ENCODE measurements at regions not wholly inside any gene's neighbourhood (a gene's known extent, or its start where the extent isn't known, plus 50 kb on each side); places are given as distances from the start of the nearest gene placed in this dataset.
"Not testable (repeated sequence)": the region's sequence is repeated elsewhere in the genome, so short reads cannot be mapped to it uniquely, and the experiment has no call there.

DNA sequence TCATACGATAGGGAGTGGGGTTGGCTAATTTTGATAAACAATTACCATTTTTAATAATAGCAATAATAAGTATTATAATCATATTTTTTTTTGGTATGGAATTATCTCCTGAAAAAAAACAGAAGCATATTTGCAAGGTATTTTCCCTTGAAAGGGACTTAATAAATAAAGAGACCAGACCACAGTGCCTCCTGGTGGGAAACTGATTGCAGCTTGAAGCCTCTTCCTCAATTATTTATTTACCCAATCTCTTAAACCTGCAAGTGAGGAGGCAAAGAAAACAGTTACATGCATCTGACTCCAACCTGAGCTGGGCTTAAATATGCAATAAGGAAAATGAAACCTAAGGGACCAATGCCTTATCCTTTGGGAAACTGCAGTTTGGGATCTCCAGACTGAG, 388.1 kb upstream of the ACO1 start:
- no peak for DNase-seq (ENCODE audit: low read depth)

DNA sequence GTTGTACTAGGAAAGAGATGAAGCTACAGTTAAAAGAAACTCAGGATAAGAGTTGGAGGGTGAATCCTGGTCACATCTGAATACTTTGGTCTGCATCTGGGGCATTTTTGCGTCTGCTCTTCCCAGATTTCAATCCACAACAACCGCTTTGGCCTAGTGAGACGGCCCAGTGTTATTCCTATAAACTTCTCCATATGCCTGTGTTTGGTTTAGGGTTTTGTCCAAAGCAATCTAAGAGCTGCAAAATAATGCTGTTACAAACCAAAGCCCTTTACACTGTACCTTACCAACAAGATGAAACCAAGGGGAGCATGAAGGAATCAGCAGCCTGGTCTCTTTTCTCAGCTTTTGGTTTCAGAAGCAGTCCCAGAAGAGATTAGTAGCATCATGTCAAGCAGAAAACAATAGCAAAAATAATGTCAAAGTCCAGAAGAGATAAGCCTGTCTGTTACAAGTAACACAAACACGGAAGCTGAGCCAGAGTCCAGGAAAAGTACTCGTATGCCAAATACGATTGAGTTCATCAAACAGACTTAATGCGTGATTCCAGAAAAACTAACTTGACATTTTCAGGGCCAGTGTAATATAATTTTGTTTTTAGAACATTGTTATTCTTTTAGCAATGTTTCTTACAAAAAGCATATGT, 379.9 kb upstream of the ACO1 start:
- no peak for DNase-seq (ENCODE audit: low read depth)

DNA sequence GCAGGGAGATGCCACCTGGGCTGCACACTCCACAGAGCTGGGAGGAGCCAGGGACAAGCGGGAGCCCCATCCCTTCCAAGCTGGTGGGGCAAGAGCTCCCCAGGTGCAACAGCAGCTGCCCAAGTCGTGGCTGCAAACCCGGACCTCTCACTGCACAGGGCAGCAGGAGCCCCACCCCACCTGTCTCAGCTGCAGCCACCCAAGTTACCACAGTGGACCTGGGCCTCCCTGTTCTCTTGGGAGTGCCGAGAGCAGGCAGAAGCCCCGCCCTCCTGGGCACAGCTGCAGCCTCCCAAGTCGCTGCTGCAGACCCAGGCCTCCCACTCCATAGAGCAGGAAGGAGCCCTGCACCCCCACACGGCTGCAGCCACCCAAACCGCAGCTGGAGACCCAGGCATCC, 374.1 kb upstream of the ACO1 start:
- no peak for DNase-seq (ENCODE audit: low read depth)

DNA sequence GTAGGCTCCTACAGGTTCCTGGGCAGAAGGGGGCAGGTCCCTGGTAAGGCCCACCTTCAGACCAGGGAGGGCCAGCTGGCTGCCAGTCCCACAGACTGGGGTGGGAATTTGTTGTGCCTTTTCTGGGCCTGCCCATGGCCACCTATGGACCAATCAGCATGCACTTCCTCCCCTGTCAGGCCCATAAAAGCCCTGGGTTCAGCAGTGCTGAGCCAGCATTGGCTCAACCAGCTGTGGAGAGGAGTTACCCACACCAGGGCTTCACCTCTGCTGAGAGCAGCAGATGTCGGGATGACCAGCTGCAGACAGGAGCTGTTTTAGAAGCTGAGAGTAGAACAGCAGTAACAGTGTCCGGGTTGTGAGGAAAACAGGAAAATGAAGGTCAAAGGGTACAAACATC, 373.4 kb upstream of the ACO1 start:
- no peak for DNase-seq (ENCODE audit: low read depth)

DNA sequence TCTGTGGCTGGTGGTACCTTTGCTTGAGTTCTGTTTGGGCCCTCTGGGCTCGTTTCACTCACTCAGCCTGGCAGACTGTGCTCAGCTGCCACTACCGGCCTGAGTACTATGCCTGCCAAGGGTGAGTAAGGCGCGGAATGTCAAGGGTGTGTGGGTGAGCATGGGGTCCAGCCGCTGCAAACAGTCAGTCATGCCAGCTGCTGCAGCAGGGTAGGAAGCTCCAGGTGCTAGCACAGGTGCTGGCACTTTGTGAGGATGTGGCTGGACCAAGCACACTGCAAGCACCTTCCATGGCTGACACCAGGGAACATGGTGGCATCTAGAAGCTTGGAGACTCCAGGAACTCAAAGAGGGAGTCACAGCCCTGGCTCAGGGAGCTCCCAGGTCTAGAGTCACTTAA, 368.6 kb upstream of the ACO1 start:
- DNase-seq (ENCODE audit: low read depth): no peak

DNA sequence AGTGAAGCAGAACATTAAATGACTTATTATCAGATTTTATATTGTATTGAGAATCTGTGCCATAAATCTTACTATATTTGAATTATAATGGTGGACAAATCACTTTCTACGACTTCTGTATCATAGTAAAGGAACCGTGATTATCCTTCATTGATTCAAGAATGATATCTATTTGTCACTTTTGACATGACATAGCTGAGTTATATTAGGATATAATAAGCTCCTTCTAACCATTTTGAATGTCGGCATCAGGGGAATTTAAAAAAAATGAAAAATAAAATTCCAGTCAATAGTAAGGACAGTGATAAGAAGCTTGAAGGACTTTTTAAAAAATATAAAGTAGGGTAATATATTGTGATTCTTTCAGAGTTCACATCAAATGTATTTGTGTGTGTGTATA, 338.9 kb upstream of the ACO1 start:
- DNase-seq (ENCODE audit: low read depth): no peak

DNA sequence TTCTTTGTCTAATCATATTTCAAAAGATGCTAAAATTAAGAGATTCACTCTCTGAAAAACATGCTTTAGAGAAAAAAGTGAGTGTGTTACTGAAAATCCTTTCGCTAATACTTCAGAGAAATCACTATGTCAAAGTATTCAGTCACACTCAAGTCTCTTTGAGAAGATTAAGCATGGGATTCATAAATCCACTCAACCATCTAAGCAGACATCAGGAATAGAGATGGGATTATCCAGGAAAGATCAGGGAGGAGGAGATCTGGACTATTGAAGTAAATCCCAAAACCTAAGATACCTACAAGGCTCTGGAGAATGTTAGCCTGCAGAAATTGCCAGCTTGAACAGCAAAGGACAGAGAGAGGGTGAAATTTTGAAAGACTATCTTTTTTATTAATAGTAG, 317.2 kb upstream of the ACO1 start:
- no peak for DNase-seq (ENCODE audit: low read depth)

DNA sequence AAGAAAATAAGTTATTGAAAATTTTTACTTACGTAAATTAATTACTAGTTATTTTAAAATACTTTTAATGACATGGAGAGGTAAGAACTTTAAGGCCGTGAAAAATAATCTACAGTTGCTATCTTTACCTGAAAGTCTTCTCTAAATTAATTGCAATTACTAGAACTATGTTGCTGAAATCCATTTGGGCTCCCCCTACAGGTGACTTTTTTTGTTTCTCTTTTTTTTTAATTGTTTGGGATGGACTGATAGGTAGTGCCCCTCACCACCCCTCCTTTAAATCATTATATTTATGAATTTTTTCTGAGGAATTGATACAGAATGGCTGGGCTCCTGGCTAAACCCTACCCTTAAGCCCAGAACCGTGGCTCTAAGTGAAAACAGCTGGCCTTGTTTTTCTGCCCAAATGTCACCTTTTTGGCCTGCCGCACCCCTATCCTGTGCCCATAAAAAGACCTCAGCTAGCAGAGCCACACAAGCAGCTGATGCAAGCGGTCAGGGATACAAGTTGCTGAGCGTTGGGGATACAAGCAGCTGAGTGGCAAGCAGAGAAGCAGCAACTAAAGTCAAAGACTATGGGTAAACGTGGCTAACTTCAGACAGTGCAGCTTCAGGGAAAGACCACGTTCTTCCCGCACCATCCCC, 315.2 kb upstream of the ACO1 start:
- no peak for DNase-seq (ENCODE audit: low read depth)

DNA sequence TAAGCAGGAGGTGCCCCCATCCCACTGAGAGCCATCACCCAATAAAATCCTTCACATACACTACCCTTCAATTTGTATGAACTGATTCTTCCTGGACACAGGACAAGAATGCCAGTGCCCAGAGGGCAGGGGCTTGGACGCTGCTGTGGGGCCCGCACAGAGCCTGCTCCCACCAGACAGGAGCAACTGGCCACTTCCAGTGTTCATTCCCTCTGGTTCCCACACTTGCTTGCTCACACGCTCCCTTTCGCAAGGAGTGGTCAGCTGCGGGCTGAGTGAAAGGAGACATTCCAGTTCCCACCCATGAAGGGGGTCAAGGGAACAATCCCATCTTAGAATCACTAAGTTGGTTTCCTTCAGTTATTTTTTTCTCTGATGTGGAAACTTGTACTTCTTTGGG, 314.5 kb upstream of the ACO1 start:
- no peak for DNase-seq (ENCODE audit: low read depth)

DNA sequence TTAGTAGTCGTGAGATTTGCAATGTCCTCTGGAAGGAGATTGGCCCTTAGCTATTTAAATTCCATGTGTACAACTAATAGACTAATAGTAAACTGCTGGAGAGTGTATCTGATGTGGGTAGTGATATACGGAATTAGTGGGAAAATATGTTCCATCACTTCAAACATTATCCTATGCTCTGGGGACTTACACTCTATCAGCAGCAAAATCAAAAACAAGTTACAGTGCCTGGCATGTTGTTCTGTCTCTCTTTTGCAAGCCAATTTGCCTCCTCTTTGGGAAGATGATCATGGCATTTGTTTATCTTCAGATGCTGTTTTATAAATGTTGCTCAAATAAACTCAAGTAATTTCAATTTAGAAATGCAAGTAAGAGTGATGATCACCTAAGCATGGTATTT, 311.9 kb upstream of the ACO1 start:
- no peak for DNase-seq (ENCODE audit: low read depth)

DNA sequence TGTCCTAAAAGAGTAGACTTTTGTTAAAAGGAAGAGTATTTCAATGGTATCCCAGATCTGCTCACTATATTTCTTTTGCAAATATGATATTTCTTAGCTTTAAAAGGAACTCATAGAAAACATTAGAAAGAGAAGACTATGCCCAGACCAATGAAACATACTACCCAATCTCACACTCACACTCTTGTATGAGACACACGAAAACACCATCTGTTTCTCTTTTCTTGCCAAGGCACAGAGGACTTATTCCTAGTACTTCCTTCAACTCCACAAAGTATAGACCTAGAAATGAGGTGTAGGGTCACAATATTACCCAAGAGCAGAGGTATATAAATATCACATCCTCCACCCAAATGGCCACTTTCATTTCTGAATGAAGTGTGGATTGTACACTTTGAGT, 292.4 kb upstream of the ACO1 start:
- DNase-seq (ENCODE audit: low read depth): no peak

DNA sequence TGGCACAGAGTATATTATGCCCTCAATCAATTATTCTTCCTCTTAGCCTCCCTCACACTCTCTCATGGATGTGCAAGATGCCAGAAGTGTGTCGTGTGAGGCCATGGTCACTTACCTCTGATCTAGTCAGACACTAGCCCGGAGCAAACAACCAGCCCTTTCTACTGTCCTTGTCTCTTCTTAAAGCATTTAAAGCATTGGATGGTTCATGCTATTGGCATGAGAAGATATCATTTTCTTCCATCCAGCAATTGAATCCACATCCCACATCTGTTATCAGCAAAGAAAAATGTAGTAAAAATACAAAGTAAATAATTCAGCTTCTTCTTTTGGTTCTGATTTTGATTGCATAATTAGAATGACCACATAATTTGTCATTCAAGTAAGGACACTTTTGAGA, 267.2 kb upstream of the ACO1 start:
- DNase-seq (ENCODE audit: low read depth): no peak

DNA sequence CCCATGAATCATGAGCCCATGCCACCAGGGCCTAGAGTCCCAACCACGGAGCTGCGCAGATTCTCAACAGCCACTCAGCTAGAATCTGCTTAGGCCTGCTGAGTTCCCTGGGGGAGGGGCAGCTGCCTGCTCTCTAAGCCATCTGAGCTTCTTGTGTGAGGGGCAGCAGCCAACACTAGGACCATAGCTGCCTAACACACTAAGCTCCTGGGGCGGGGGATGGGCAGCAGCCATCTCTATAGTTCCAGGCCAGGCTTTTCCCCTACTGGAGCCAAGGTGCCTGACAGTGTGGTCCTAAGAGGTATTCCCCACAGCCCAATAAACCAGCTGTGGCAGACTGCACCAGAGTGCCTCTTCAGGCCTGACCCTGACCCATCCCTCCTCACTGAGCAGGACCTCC, 255.9 kb upstream of the ACO1 start:
- no peak for DNase-seq (ENCODE audit: low read depth)

DNA sequence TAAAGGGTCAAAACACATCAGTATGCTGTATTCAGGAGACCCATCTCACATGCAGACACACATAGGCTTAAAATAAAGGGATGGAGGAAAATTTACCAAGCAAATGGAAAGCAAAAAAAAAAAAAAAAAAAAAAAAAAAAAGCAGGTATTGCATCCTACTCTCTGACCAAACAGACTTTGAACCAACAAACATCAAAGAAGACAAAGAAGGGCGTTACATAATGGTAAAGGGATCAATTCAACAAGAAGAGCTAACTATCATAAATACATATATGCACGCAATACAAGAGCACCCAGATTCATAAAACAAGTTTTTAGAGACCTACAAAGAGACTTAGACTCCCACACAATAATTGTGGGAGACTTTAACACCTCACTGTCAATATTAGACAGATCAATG, 253.7 kb upstream of the ACO1 start:
- DNase-seq (ENCODE audit: low read depth): not testable (repeated sequence)

DNA sequence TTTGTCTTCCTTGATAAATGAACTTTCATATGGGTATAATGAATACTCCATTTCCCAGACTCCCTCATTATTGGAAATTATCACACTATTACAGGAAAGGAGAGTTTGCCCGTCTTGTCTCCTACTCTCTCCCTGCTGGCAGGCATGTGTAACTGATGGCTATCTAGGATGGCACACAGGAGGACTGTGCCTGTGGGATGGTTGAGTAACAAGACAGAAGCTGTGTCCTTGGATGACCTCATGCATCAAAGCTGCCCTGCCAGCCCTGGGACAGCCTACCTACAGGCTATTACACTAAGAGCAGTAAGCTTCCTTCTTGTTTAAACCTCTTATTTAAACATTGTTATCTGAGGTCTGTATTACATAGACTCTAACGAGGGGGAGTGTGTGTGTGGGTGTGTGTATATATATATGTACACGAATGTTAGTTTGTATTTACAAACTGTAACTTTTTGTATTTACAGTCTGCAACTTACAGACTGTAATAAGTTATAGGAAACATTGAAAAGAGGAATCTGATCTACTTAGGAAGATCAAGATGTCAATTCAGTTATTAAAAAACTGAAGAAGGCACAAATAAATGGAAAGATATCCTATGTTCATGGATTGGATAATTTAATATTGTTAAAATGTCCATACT, 247.6 kb upstream of the ACO1 start:
- no peak for DNase-seq (ENCODE audit: low read depth)

DNA sequence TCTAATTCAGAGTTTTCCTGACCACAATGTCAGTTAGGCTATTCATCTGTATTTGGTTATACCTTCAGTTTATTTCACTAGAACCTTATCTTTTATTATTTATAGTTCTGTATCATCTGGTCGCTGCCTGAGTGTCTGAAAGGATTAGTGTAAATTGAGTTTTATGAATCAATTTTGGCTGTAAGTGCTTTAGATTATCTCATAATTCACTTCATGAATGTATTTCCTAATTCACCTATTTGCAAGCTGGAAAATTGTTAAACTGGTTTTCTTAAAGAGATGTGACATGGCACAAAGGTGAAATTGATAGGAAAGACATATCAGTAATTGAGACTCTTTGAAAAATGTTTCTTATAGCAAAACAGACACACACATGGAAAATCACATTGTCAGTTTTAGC, 242.4 kb upstream of the ACO1 start:
- no peak for DNase-seq (ENCODE audit: low read depth)

DNA sequence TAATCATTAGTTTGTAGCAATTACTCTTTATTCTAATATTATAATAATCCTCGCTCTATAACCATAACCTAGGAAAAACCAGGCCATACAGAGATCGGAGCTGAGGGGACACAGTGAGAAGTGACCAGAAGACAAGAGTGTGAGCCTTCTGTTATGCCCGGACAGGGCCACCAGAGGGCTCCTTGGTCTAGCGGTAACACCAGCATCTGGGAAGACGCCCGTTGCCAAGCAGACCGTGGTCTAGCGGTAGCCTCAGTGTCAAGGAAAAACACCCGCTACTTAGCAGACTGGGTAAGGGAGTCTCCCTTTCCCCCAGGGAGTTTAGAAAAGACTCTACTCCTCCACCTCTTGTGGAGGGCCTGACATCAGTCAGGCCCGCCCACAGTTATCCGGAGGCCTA, 235.9 kb upstream of the ACO1 start:
- DNase-seq (ENCODE audit: low read depth): not testable (repeated sequence)

DNA sequence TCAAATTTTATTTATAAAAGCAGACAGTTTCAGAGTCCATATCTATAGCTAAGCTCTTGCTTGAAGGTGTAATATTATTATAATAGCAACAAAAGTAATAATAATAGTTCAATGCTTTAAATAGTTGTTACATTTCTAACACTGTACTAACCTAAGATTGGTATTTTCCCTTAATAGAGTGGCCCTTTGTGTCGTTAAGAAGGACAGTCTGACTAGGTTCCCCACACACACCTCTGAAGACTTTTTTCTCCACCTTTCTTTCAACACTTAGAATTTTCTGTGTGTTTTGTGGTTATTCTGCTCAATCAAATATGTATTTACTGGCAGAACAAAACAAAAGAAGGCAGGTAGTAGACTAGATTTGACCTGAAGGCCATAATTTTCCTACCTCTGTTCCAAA, 223.2 kb upstream of the ACO1 start:
- DNase-seq (ENCODE audit: low read depth): no peak

DNA sequence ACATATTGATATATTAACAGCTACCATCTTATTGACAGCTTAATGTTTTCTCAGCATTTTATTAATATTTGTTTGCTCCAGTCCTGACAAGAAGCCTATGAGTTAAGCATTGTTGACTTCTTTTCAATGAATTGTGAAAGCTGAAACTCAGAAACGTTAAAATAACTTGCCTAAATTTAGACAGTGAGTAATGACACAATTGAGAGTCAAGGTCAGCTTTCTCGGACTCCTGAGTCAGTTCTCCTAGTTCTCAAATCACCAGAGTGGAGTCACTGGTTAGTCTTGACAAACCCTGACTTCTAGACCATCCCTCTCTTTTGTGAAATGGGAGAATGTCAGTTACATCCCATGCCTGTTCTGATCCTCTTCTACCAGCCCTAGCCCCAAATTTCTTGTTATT, 222.7 kb upstream of the ACO1 start:
- DNase-seq (ENCODE audit: low read depth): no peak

DNA sequence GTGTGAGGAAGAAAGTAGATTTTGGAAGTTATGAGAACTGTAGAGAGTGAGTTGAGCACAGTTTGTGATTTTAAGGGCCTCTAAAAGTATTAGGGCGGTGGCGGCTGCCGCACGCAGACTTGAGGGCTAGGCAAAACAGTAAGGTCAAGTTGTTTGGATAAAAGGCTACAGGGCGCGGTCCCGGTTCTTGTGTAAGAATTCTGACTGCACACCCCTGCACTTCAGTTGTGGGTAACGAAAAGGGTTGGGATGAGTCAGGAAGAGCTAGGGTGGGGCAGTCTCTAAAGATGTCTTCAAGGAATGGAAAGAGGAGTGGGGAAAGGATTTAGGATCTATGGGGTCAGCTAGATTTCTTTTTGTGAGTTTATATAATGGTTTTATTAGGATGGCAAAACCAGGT, 218.1 kb upstream of the ACO1 start:
- DNase-seq (ENCODE audit: low read depth): not testable (repeated sequence)

DNA sequence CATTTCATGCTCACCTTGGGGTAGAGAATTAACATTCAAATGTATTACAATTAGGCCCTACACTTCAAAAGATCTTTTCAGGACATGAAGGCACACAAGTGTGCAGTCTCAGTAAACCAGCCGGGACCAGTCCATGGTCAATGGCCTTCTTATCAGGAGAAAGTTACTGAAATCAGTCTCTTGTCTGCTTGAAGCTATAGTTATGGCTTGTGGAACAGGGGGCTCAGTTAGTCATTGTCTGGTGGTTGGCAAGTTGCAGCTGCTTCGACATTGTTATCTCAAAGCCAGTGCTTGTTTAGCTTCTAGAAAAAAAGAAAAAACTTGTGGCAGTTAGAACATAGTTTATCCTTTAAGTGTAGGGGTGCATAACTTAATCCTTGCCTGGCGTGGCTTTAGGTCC, 213.1 kb upstream of the ACO1 start:
- DNase-seq (ENCODE audit: low read depth): no peak

DNA sequence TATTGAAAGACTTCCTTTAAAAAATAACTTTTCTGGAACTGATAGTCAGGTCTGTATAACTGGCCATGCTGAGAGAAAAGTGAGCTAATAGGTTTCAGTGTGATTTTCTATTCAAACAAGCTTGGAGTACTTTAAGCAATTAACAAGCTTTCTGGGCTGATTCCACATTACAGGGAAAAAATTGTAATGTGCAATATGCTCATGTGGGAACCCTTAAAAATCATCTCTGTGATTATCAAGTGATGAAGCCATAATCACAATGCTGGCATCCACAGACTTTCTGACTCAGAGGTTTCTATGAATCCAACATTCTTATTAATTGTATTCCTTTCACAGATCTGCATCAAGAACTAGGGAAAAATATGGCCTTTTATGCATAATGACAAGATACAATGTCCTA, 212.2 kb upstream of the ACO1 start:
- no peak for DNase-seq (ENCODE audit: low read depth)

DNA sequence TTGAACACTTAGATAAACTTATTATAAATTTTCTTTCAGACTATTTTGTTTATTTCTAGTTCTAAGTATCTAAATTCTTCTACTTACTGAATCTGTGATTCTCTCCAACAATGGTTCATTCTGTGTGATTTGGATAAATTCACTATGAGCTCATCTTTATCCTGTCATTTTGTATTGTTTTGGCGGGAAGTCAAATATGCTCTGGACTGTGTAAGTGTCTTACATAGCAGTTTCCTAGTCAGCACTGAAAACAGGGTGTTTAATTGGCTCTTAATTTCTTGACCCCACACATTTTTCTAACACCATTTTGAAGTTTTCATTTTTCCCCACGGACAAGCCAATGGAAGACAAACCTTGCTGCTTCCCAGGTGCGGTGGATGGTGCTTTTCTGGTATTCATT, 207.0 kb upstream of the ACO1 start:
- no peak for DNase-seq (ENCODE audit: low read depth)

DNA sequence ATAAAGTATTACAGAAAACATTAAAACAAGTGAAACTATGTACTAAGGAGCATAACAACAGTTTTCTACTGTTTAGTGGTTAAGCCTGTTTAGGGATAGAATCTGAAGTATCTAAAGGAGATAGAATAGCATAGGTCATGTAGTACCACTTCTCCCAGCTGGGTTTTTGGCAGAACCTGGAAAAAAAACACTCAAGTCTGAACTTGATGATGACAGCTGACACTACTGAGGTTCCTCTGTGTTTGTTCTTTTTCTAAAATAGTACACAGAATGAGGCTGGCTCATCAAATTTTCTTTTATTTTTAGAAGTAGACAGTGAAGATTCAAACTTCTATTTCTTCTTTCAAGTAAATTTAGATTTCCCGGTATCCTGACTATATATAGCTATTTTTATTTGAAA, 203.8 kb upstream of the ACO1 start:
- DNase-seq (ENCODE audit: low read depth): no peak
